ENCODE measurements at regions not wholly inside any gene's neighbourhood (a gene's known extent, or its start where the extent isn't known, plus 50 kb on each side); places are given as distances from the start of the nearest gene placed in this dataset.
"Not testable (repeated sequence)": the region's sequence is repeated elsewhere in the genome, so short reads cannot be mapped to it uniquely, and the experiment has no call there.

- H3K23ac ChIP-seq (ENCODE audit: low read length in 2 of 2), result no peak overlapping the region
- H3K4me2 ChIP-seq (ENCODE audit: low read length, poor library complexity, severe bottlenecking), result no peak overlapping the region
- H2AK5ac ChIP-seq (ENCODE audit: low read length, severe bottlenecking), result no peak overlapping the region
- H3K4ac ChIP-seq (ENCODE audit: low read depth in 1 of 2, low read length in 2 of 2), result no peak overlapping the region
- H2BK15ac ChIP-seq (ENCODE audit: low read depth, poor library complexity, severe bottlenecking), result no peak overlapping the region
- H3K4me1 ChIP-seq (ENCODE audit: control insufficient read depth, insufficient read depth, low read depth, low read length), result no peaks in the 10 kb centered on the region
- H4K91ac ChIP-seq (ENCODE audit: low read length), result no peak overlapping the region
- H2BK120ac ChIP-seq (ENCODE audit: low read depth, low read length), result no peak overlapping the region
- H3K18ac ChIP-seq (ENCODE audit: low read depth in 1 of 2, low read length in 2 of 2), result no peak overlapping the region
- H2BK12ac ChIP-seq (ENCODE audit: low read length in 2 of 2), result no peak overlapping the region
- no peak overlapping the region for H3K27ac ChIP-seq (ENCODE audit: low read length, poor library complexity, severe bottlenecking)
- no peaks in the 10 kb centered on the region for H3K27me3 ChIP-seq (ENCODE audit: control insufficient read depth in 1 of 2, insufficient read depth in 1 of 2, low read length in 2 of 2)
- H3K36me3 ChIP-seq (ENCODE audit: control insufficient read depth in 1 of 2, insufficient read depth in 2 of 2, low read depth in 1 of 2, low read length in 2 of 2), result no peaks in the 10 kb centered on the region
- WGBS, result no CpG with 5 or more reads among the region's 2 CpGs
- no peak overlapping the region for H4K8ac ChIP-seq (ENCODE audit: low read length)
- H3K14ac ChIP-seq (ENCODE audit: low read length in 2 of 2), result no peak overlapping the region
- H3K9me3 ChIP-seq (ENCODE audit: control insufficient read depth, low read length), result peaks cover 10% of the 10 kb centered on the region
- no peaks in the 10 kb centered on the region for H3K79me1 ChIP-seq (replicated peaks; ENCODE audit: low read length, poor library complexity, severe bottlenecking)
- DNase-seq, result no peak
- H3K9ac ChIP-seq (ENCODE audit: low read length), result no peak overlapping the region
- H3K4me3 ChIP-seq (ENCODE audit: insufficient read depth in 1 of 2, low read depth in 1 of 2, low read length in 2 of 2), result no peak overlapping the region
- H2BK5ac ChIP-seq (ENCODE audit: low read depth, low read length, poor library complexity, severe bottlenecking), result no peak overlapping the region
- H2AFZ ChIP-seq (ENCODE audit: low read depth, low read length), result no peak overlapping the region
Measured at GRCh38 chr3:35295906-35296305, 343.4 kb upstream of the ARPP21 start.

- Histone ChIP-seq H2BK12ac (ENCODE audit: low read length in 2 of 2) (no peak overlapping the region), H2AFZ (ENCODE audit: low read depth, low read length) (no peak overlapping the region), H3K27ac (ENCODE audit: low read length, poor library complexity, severe bottlenecking) (no peak overlapping the region), H2BK120ac (ENCODE audit: low read depth, low read length) (no peak overlapping the region), H4K91ac (ENCODE audit: low read length) (no peak overlapping the region), H3K14ac (ENCODE audit: low read length in 2 of 2) (no peak overlapping the region), H2BK5ac (ENCODE audit: low read depth, low read length, poor library complexity, severe bottlenecking) (no peak overlapping the region), H3K4me2 (ENCODE audit: low read length, poor library complexity, severe bottlenecking) (no peak overlapping the region), H4K8ac (ENCODE audit: low read length) (no peak overlapping the region), H3K18ac (ENCODE audit: low read depth in 1 of 2, low read length in 2 of 2) (no peak overlapping the region), H2BK15ac (ENCODE audit: low read depth, poor library complexity, severe bottlenecking) (no peak overlapping the region), H3K36me3 (ENCODE audit: control insufficient read depth in 1 of 2, insufficient read depth in 2 of 2, low read depth in 1 of 2, low read length in 2 of 2) (no peaks in the 10 kb centered on the region), H3K9me3 (ENCODE audit: control insufficient read depth, low read length) (peaks cover 10% of the 10 kb centered on the region), H3K4ac (ENCODE audit: low read depth in 1 of 2, low read length in 2 of 2) (no peak overlapping the region), H2AK5ac (ENCODE audit: low read length, severe bottlenecking) (no peak overlapping the region), H3K9ac (ENCODE audit: low read length) (no peak overlapping the region), H3K27me3 (ENCODE audit: control insufficient read depth in 1 of 2, insufficient read depth in 1 of 2, low read length in 2 of 2) (no peaks in the 10 kb centered on the region), H3K4me3 (ENCODE audit: insufficient read depth in 1 of 2, low read depth in 1 of 2, low read length in 2 of 2) (no peak overlapping the region), H3K79me1 (replicated peaks; ENCODE audit: low read length, poor library complexity, severe bottlenecking) (no peaks in the 10 kb centered on the region), H3K23ac (ENCODE audit: low read length in 2 of 2) (no peak overlapping the region), H3K4me1 (ENCODE audit: control insufficient read depth, insufficient read depth, low read depth, low read length) (no peaks in the 10 kb centered on the region)
- peak; percentile 4 for DNase-seq
- 72% methylated on average over 3 of the region's 4 CpGs for WGBS
Measured at GRCh38 chr3:35296533-35296932, 342.8 kb upstream of the ARPP21 start.

- not testable (repeated sequence) for H3K9ac ChIP-seq (ENCODE audit: low read length); H2AFZ ChIP-seq (ENCODE audit: low read depth, low read length); H3K14ac ChIP-seq (ENCODE audit: low read length in 2 of 2); H3K27me3 ChIP-seq (ENCODE audit: control insufficient read depth in 1 of 2, insufficient read depth in 1 of 2, low read length in 2 of 2); H3K79me1 ChIP-seq (replicated peaks; ENCODE audit: low read length, poor library complexity, severe bottlenecking); H3K18ac ChIP-seq (ENCODE audit: low read depth in 1 of 2, low read length in 2 of 2); H3K4ac ChIP-seq (ENCODE audit: low read depth in 1 of 2, low read length in 2 of 2); H2BK12ac ChIP-seq (ENCODE audit: low read length in 2 of 2); H3K27ac ChIP-seq (ENCODE audit: low read length, poor library complexity, severe bottlenecking); H3K4me2 ChIP-seq (ENCODE audit: low read length, poor library complexity, severe bottlenecking); H4K91ac ChIP-seq (ENCODE audit: low read length); H3K4me1 ChIP-seq (ENCODE audit: control insufficient read depth, insufficient read depth, low read depth, low read length); H2AK5ac ChIP-seq (ENCODE audit: low read length, severe bottlenecking); H3K9me3 ChIP-seq (ENCODE audit: control insufficient read depth, low read length); H3K36me3 ChIP-seq (ENCODE audit: control insufficient read depth in 1 of 2, insufficient read depth in 2 of 2, low read depth in 1 of 2, low read length in 2 of 2); H2BK15ac ChIP-seq (ENCODE audit: low read depth, poor library complexity, severe bottlenecking); H3K23ac ChIP-seq (ENCODE audit: low read length in 2 of 2); DNase-seq; H2BK5ac ChIP-seq (ENCODE audit: low read depth, low read length, poor library complexity, severe bottlenecking); H4K8ac ChIP-seq (ENCODE audit: low read length); H2BK120ac ChIP-seq (ENCODE audit: low read depth, low read length); H3K4me3 ChIP-seq (ENCODE audit: insufficient read depth in 1 of 2, low read depth in 1 of 2, low read length in 2 of 2)
- WGBS, result 75% methylated on average over 1 of the region's 2 CpGs
Measured at GRCh38 chr3:35296944-35297343, 342.4 kb upstream of the ARPP21 start.

GRCh38 chr3:35305406-35305805 is 333.9 kb upstream of the ARPP21 start:
- H2AFZ ChIP-seq (ENCODE audit: low read depth, low read length), result no peak overlapping the region
- no peak overlapping the region for H3K4me3 ChIP-seq (ENCODE audit: insufficient read depth in 1 of 2, low read depth in 1 of 2, low read length in 2 of 2)
- no peak overlapping the region for H3K23ac ChIP-seq (ENCODE audit: low read length in 2 of 2)
- H3K4ac ChIP-seq (ENCODE audit: low read depth in 1 of 2, low read length in 2 of 2), result no peak overlapping the region
- H2BK15ac ChIP-seq (ENCODE audit: low read depth, poor library complexity, severe bottlenecking), result no peak overlapping the region
- H3K9ac ChIP-seq (ENCODE audit: low read length), result no peak overlapping the region
- H3K9me3 ChIP-seq (ENCODE audit: control insufficient read depth, low read length), result no peaks in the 10 kb centered on the region
- no peak overlapping the region for H3K4me2 ChIP-seq (ENCODE audit: low read length, poor library complexity, severe bottlenecking)
- H3K18ac ChIP-seq (ENCODE audit: low read depth in 1 of 2, low read length in 2 of 2), result no peak overlapping the region
- WGBS, result 90% methylated on average over 2 of the region's 3 CpGs
- no peak overlapping the region for H2AK5ac ChIP-seq (ENCODE audit: low read length, severe bottlenecking)
- no peak overlapping the region for H2BK120ac ChIP-seq (ENCODE audit: low read depth, low read length)
- H3K14ac ChIP-seq (ENCODE audit: low read length in 2 of 2), result no peak overlapping the region
- no peak overlapping the region for H4K91ac ChIP-seq (ENCODE audit: low read length)
- H3K36me3 ChIP-seq (ENCODE audit: control insufficient read depth in 1 of 2, insufficient read depth in 2 of 2, low read depth in 1 of 2, low read length in 2 of 2), result no peaks in the 10 kb centered on the region
- no peak overlapping the region for H2BK5ac ChIP-seq (ENCODE audit: low read depth, low read length, poor library complexity, severe bottlenecking)
- H3K79me1 ChIP-seq (replicated peaks; ENCODE audit: low read length, poor library complexity, severe bottlenecking), result no peaks in the 10 kb centered on the region
- no peak overlapping the region for H3K27ac ChIP-seq (ENCODE audit: low read length, poor library complexity, severe bottlenecking)
- no peak overlapping the region for H4K8ac ChIP-seq (ENCODE audit: low read length)
- no peak overlapping the region for H2BK12ac ChIP-seq (ENCODE audit: low read length in 2 of 2)
- H3K27me3 ChIP-seq (ENCODE audit: control insufficient read depth in 1 of 2, insufficient read depth in 1 of 2, low read length in 2 of 2), result no peaks in the 10 kb centered on the region
- H3K4me1 ChIP-seq (ENCODE audit: control insufficient read depth, insufficient read depth, low read depth, low read length), result no peaks in the 10 kb centered on the region
- no peak for DNase-seq

Data from mesenchymal stem cell (in vitro differentiated cells and primary cell).